K562 (cell line): ENCODE measurements at regions not wholly inside any gene's neighbourhood (a gene's known extent, or its start where the extent isn't known, plus 50 kb on each side); places are given as distances from the start of the nearest gene placed in this dataset.

ENCODE experiments used
- DPF2 ChIP-seq: fragments of 450-650 bp; IDR thresholded peaks from 2 replicates; pipeline ENCODE4 v1.6.1; 2016
- EZH2 ChIP-seq: IDR thresholded peaks from 2 replicates; pipeline ENCODE4 v1.6.1; 2012; ENCODE audit warnings: low read depth, mild to moderate bottlenecking, inconsistent platforms, low read length, borderline replicate concordance
- SAP30 ChIP-seq: fragments of 200-600 bp; sonication (generic); IDR thresholded peaks from 2 replicates; pipeline ENCODE4 v1.6.1; 2012; ENCODE audit warnings: borderline replicate concordance, low read depth, mild to moderate bottlenecking, moderate library complexity, low read length, control low read depth, inconsistent platforms; ENCODE audit not compliant: insufficient read depth, poor library complexity, severe bottlenecking
- SMC3 ChIP-seq: conservative IDR thresholded peaks from 2 replicates; pipeline ENCODE4 v1.6.1; 2011; ENCODE audit warnings: low read depth, low read length, improper control_type of control experiment; ENCODE audit not compliant: insufficient read depth
- TAF15 ChIP-seq: fragments of 200-400 bp; formaldehyde crosslinking; IDR thresholded peaks from 2 replicates; pipeline ENCODE4 v1.6.1; 2017; ENCODE audit warnings: mild to moderate bottlenecking, low read depth, low read length, moderate library complexity
- TCF7 ChIP-seq: sonication (generic); IDR thresholded peaks from 2 replicates; pipeline ENCODE4 v1.6.1; 2016; ENCODE audit warnings: antibody characterized with exemption, borderline replicate concordance
- ZSCAN29 ChIP-seq: fragments of 450-650 bp; IDR thresholded peaks from 2 replicates; pipeline ENCODE4 v1.6.1; 2017
- TF ChIP-seq, protein P1 (sequence below), 2 experiments: fragments of 450-650 bp; formaldehyde crosslinking in 1 of 2; IDR thresholded peaks; 2 replicates each; pipeline versions ENCODE4 v1.4.0 to v1.6.1; 2014 to 2020; ENCODE audit warnings: mild to moderate bottlenecking in 2 of 2, borderline replicate concordance in 1 of 2, low read depth in 1 of 2
- TF ChIP-seq, protein P2 (sequence below), 3 experiments: IDR thresholded peaks in 2 of 3; conservative IDR thresholded peaks in 1 of 3; 2 replicates each; pipeline ENCODE4 v1.5.1; 2011 to 2012; ENCODE audit warnings: low read length in 3 of 3, mild to moderate bottlenecking in 3 of 3, control low read depth in 2 of 3, improper control_type of control experiment in 1 of 3, inconsistent platforms in 1 of 3, low read depth in 1 of 3, mixed read lengths in 1 of 3, moderate library complexity in 1 of 3; ENCODE audit not compliant: insufficient read depth in 2 of 3

DNA sequence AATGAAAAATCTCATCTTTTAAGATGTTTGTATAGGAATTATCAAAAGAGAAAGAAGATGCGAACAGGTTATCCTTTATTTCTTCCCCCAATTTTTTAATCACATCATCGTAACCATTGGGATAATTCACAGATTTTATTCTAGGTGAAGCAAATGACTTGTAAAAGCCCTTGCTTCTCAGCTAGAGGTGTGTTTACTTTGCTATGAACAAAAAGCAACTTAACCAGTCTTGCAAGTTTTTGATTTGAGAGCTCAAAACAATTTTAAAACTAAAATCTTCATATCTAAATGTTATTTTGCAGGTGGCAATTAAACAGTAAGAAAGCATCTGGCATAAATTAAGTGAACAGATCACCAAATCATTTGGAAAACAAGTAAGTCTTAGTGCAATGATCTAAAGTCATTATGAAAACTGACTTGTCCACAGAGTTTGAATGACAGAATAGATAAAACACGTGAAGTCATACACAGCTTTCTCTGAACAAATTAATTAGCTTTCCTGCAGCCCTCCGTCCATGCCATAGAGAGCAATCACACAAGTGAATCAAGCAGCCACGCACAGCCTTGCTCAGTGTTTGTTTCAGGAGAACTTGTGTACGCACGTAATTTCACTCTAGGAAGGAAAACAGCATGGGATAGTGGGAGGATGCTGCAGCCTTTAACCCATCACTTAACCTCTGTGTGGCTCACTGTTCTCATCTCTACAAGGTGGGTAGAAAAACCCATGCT is 85.0 kb upstream of the ZNF800 start:
- TF ChIP-seq TAF15, result no peak
- TF ChIP-seq EZH2, result no peak
- TF ChIP-seq ZSCAN29, result no peak
- no peak for TF ChIP-seq DPF2
- TF ChIP-seq SMC3, result no peak
- TF ChIP-seq, protein P1, sequence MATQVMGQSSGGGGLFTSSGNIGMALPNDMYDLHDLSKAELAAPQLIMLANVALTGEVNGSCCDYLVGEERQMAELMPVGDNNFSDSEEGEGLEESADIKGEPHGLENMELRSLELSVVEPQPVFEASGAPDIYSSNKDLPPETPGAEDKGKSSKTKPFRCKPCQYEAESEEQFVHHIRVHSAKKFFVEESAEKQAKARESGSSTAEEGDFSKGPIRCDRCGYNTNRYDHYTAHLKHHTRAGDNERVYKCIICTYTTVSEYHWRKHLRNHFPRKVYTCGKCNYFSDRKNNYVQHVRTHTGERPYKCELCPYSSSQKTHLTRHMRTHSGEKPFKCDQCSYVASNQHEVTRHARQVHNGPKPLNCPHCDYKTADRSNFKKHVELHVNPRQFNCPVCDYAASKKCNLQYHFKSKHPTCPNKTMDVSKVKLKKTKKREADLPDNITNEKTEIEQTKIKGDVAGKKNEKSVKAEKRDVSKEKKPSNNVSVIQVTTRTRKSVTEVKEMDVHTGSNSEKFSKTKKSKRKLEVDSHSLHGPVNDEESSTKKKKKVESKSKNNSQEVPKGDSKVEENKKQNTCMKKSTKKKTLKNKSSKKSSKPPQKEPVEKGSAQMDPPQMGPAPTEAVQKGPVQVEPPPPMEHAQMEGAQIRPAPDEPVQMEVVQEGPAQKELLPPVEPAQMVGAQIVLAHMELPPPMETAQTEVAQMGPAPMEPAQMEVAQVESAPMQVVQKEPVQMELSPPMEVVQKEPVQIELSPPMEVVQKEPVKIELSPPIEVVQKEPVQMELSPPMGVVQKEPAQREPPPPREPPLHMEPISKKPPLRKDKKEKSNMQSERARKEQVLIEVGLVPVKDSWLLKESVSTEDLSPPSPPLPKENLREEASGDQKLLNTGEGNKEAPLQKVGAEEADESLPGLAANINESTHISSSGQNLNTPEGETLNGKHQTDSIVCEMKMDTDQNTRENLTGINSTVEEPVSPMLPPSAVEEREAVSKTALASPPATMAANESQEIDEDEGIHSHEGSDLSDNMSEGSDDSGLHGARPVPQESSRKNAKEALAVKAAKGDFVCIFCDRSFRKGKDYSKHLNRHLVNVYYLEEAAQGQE (IDR thresholded peaks at IDR 0.05; ENCODE audit: borderline replicate concordance), result no peak
- TF ChIP-seq, protein P1 (CRISPR knock-in tag; IDR thresholded peaks at IDR 0.05; ENCODE audit: low read depth), result no peak
- no peak for TF ChIP-seq SAP30
- TF ChIP-seq, protein P2, sequence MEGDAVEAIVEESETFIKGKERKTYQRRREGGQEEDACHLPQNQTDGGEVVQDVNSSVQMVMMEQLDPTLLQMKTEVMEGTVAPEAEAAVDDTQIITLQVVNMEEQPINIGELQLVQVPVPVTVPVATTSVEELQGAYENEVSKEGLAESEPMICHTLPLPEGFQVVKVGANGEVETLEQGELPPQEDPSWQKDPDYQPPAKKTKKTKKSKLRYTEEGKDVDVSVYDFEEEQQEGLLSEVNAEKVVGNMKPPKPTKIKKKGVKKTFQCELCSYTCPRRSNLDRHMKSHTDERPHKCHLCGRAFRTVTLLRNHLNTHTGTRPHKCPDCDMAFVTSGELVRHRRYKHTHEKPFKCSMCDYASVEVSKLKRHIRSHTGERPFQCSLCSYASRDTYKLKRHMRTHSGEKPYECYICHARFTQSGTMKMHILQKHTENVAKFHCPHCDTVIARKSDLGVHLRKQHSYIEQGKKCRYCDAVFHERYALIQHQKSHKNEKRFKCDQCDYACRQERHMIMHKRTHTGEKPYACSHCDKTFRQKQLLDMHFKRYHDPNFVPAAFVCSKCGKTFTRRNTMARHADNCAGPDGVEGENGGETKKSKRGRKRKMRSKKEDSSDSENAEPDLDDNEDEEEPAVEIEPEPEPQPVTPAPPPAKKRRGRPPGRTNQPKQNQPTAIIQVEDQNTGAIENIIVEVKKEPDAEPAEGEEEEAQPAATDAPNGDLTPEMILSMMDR (IDR thresholded peaks at IDR 0.05 in 2 of 3, conservative IDR thresholded peaks at IDR 0.05 in 1 of 3; ENCODE audit: insufficient read depth in 2 of 3, low read depth in 1 of 3, low read length in 3 of 3), result no peak
- TF ChIP-seq TCF7, result no peak
